NCI-H446 treated with DMSO at 0.1 percent for 48 hours (cell line): ENCODE measurements at regions not wholly inside any gene's neighbourhood (a gene's known extent, or its start where the extent isn't known, plus 50 kb on each side); places are given as distances from the start of the nearest gene placed in this dataset.
A peak's percentile ranks its signal among the peaks of the same experiment; 100 is the strongest.

ENCODE experiments used
- DNase-seq: peaks from one replicate; lab custom pipeline; 2025; lab: John Stamatoyannopoulos, UW

DNA sequence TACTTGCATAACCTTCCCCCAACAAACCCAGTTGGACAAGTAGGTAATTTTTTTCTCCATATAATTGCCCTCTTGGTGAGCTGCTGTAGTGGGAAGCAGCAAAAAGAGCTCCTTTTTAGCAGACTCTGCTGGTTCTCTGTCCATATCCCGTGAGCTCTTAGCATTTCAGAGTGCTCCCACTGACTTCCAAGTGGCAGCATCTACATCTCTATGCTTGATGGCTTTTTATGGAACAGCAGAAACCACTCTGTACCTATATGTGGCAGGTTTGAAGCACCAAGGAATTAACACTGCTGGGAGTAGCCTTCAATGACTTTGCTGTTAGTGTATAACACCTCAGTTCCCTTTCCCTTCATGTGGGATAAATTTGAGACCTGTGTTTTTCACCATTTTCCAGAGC is 168.4 kb upstream of the NHS start:
- DNase-seq = no peak

DNA sequence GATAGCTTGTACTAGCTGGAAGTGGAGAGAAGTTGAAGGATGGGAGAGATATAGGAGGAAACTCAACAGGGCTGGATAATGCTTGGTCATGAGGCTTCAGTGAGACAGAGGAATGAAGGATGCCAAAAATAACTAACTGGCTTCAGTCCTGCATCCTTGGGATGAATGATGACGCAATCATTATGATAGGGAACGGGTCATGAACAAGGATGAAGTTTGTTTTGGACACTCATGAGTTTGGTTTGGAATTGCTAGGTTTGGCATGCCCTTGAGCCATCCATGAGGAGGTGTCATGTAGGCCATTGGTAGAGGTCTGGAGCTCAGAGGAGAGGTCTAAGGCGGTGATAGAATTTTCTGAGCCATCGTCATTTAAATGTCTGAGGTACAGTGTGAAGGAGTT is 160.0 kb upstream of the NHS start:
- DNase-seq = no peak

DNA sequence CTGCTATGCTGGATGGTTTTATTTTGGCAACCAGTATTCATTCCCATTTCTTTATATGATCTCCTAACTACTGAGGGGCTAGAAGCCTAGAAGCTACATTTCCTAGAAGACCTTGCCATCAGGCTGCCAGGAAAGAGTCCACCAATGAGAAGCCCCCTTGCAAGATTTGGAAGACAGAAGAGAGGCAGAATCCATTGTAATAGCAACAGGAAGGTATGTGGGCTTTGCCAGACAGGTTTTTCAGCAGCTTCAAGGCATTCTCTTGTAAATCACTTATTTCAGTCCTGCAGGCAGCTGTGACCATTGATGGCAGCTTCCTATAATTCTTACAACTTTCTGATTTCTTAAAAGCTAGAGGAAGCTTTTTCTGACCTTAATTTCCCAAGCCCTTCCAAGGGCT is 148.3 kb upstream of the NHS start:
- no peak for DNase-seq

- DNase-seq = no peak
Measured at GRCh38 chrX:17237146-17237545, 137.9 kb upstream of the NHS start.

DNA sequence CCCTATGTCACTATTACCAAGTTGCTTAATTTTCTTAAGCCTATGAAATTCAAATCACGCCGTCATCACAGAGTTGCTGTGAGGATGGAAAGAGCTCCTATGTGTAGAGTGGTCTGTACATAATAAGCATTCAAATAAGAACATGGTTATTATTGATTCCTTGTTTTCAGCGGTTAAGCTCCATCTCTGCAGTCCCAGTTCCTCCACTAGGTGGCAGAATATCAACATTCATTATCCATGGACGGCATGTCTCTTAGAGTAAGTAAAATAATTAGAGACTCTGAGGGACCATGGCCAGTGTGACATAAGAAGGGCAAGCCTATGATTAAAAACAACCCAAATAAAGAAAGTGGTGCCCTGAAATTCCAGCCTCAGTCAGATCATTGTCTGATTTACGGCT is 132.5 kb upstream of the NHS start:
- peak; percentile 22 for DNase-seq

- no peak for DNase-seq
Measured at GRCh38 chrX:17247144-17247543, 127.9 kb upstream of the NHS start.

DNA sequence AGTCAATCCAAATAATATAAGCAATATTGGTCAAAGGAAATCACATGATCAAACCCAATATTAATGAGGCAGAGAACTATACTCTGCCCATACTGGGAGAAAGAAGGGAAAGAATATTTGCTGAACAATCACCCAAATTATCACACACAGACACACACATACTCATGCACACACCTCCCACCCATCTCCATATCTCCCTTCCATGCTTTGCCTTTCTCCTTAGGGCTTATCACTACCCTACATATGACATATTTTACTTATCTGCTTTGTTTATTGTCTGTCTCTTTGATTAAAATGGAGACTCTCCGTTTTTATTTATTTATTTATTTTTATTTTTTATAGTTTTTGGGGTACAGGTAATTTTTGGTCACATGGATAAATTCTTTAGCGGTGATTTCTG is 112.9 kb upstream of the NHS start:
- no peak for DNase-seq

DNA sequence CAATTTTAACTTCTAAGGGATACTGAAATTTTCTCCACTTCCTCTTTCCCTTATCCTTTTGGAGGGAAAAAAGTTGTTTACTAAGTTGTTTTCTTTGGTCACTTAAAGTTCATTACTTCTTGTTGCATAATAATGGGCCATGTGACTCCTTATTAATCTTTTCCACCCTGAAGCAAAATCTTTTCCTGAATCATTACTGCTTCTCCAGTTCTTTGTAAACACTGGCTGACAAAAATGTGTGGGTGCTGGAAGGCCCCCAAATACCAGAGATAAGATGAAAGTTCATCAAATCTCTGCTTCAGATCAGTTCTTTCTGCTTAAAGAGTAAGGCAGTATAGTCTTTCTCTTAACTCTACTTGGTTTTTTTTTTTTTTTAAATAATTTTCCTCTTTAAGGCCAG is 108.9 kb upstream of the NHS start:
- DNase-seq = no peak

GRCh38 chrX:17278961-17279360 is 96.0 kb upstream of the NHS start:
- no peak for DNase-seq

- no peak for DNase-seq
Measured at GRCh38 chrX:17285983-17286382, 89.0 kb upstream of the NHS start.

- DNase-seq = no peak
Measured at GRCh38 chrX:17291171-17291900, 83.7 kb upstream of the NHS start.

DNA sequence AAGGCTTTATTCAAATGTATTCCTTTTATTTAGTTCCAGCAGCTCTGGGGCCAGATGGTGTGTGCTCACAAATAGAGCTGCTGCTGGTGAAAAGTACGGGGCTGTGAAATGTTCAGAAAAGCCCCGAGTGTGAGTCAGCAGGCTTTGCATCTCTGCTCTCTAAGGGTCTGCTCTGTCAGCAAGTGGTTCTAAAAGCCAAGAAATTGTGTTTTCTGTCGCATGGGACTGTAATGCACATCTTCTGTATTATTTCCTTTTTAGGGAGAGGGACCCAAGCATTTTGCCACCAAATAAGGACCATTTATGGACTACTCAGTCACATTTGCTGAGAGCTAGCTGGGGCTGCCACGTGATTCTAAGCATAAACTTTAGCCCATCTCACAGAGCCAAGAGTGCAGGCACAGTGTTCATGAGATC is 82.9 kb upstream of the NHS start:
- no peak for DNase-seq

GRCh38 chrX:17294561-17294960 is 80.4 kb upstream of the NHS start:
- DNase-seq = no peak

- no peak for DNase-seq
Measured at GRCh38 chrX:17295791-17296190, 79.2 kb upstream of the NHS start.

GRCh38 chrX:17298564-17298963 is 76.4 kb upstream of the NHS start:
- no peak for DNase-seq

GRCh38 chrX:17299206-17299605 is 75.8 kb upstream of the NHS start:
- no peak for DNase-seq

- no peak for DNase-seq
Measured at GRCh38 chrX:17323397-17323796, 51.6 kb upstream of the NHS start.
